ENCODE measurements at regions not wholly inside any gene's neighbourhood (a gene's known extent, or its start where the extent isn't known, plus 50 kb on each side); places are given as distances from the start of the nearest gene placed in this dataset.
"Not testable (repeated sequence)": the region's sequence is repeated elsewhere in the genome, so short reads cannot be mapped to it uniquely, and the experiment has no call there.

GRCh38 chr7:108650467-108650866 is 80.8 kb downstream of the DNAJB9 start:
- no peak for TF ChIP-seq POLR2AphosphoS5 (IDR thresholded peaks at IDR 0.05; ENCODE audit: low read depth, low read length)
- TF ChIP-seq POLR2A (IDR thresholded peaks at IDR 0.05; ENCODE audit: low read depth, low read length) = no peak
- no peak for TF ChIP-seq TAF1 (IDR thresholded peaks at IDR 0.05; ENCODE audit: low read depth, low read length)
- TF ChIP-seq POU2F2 (IDR thresholded peaks at IDR 0.05; ENCODE audit: low read depth, low read length) = no peak
- no peak for TF ChIP-seq SPI1 (IDR thresholded peaks at IDR 0.05; ENCODE audit: low read depth, low read length)
- TF ChIP-seq PAX5 (IDR thresholded peaks at IDR 0.05; ENCODE audit: insufficient read depth, low read length, severe bottlenecking) = no peak
- DNase-seq (ENCODE audit: insufficient read length, low spot score) (no peak), FAIRE-seq (no peak)

GRCh38 chr7:108652886-108653285 is 83.2 kb downstream of the DNAJB9 start:
- DNase-seq (ENCODE audit: insufficient read length, low spot score) (no peak), FAIRE-seq (no peak)
- TF ChIP-seq POLR2A (IDR thresholded peaks at IDR 0.05; ENCODE audit: low read depth, low read length) (no peak), POU2F2 (IDR thresholded peaks at IDR 0.05; ENCODE audit: low read depth, low read length) (no peak), SPI1 (IDR thresholded peaks at IDR 0.05; ENCODE audit: low read depth, low read length) (no peak), POLR2AphosphoS5 (IDR thresholded peaks at IDR 0.05; ENCODE audit: low read depth, low read length) (no peak), PAX5 (IDR thresholded peaks at IDR 0.05; ENCODE audit: insufficient read depth, low read length, severe bottlenecking) (no peak), TAF1 (IDR thresholded peaks at IDR 0.05; ENCODE audit: low read depth, low read length) (no peak)

- no peak for TF ChIP-seq POLR2AphosphoS5 (IDR thresholded peaks at IDR 0.05; ENCODE audit: low read depth, low read length)
- TF ChIP-seq SPI1 (IDR thresholded peaks at IDR 0.05; ENCODE audit: low read depth, low read length) = no peak
- TF ChIP-seq POU2F2 (IDR thresholded peaks at IDR 0.05; ENCODE audit: low read depth, low read length) = no peak
- TF ChIP-seq TAF1 (IDR thresholded peaks at IDR 0.05; ENCODE audit: low read depth, low read length) = no peak
- no peak for TF ChIP-seq POLR2A (IDR thresholded peaks at IDR 0.05; ENCODE audit: low read depth, low read length)
- TF ChIP-seq PAX5 (IDR thresholded peaks at IDR 0.05; ENCODE audit: insufficient read depth, low read length, severe bottlenecking) = no peak
- FAIRE-seq (no peak), DNase-seq (ENCODE audit: insufficient read length, low spot score) (no peak)
Observed at GRCh38 chr7:108653526-108653925, 83.9 kb downstream of the DNAJB9 start.

GRCh38 chr7:108657140-108657726 is 87.6 kb downstream of the DNAJB9 start:
- not testable (repeated sequence) for DNase-seq (ENCODE audit: insufficient read length, low spot score); FAIRE-seq

- DNase-seq (ENCODE audit: insufficient read length, low spot score) = no peak
- no peak for FAIRE-seq
- TF ChIP-seq POLR2AphosphoS5 (IDR thresholded peaks at IDR 0.05; ENCODE audit: low read depth, low read length) (no peak), POLR2A (IDR thresholded peaks at IDR 0.05; ENCODE audit: low read depth, low read length) (no peak), PAX5 (IDR thresholded peaks at IDR 0.05; ENCODE audit: insufficient read depth, low read length, severe bottlenecking) (no peak), SPI1 (IDR thresholded peaks at IDR 0.05; ENCODE audit: low read depth, low read length) (no peak), POU2F2 (IDR thresholded peaks at IDR 0.05; ENCODE audit: low read depth, low read length) (no peak), TAF1 (IDR thresholded peaks at IDR 0.05; ENCODE audit: low read depth, low read length) (no peak)
Observed at GRCh38 chr7:108659261-108659660, 89.6 kb downstream of the DNAJB9 start.

- FAIRE-seq (no peak), DNase-seq (ENCODE audit: insufficient read length, low spot score) (no peak)
- TF ChIP-seq POLR2A (IDR thresholded peaks at IDR 0.05; ENCODE audit: low read depth, low read length) (no peak), PAX5 (IDR thresholded peaks at IDR 0.05; ENCODE audit: insufficient read depth, low read length, severe bottlenecking) (no peak), POU2F2 (IDR thresholded peaks at IDR 0.05; ENCODE audit: low read depth, low read length) (no peak), SPI1 (IDR thresholded peaks at IDR 0.05; ENCODE audit: low read depth, low read length) (no peak), POLR2AphosphoS5 (IDR thresholded peaks at IDR 0.05; ENCODE audit: low read depth, low read length) (no peak), TAF1 (IDR thresholded peaks at IDR 0.05; ENCODE audit: low read depth, low read length) (no peak)
Observed at GRCh38 chr7:108659867-108660266, 90.2 kb downstream of the DNAJB9 start.

GRCh38 chr7:108660465-108660864 is 90.8 kb downstream of the DNAJB9 start:
- no peak for DNase-seq (ENCODE audit: insufficient read length, low spot score)
- TF ChIP-seq TAF1 (IDR thresholded peaks at IDR 0.05; ENCODE audit: low read depth, low read length) (no peak), SPI1 (IDR thresholded peaks at IDR 0.05; ENCODE audit: low read depth, low read length) (no peak), POLR2AphosphoS5 (IDR thresholded peaks at IDR 0.05; ENCODE audit: low read depth, low read length) (no peak), POLR2A (IDR thresholded peaks at IDR 0.05; ENCODE audit: low read depth, low read length) (no peak), POU2F2 (IDR thresholded peaks at IDR 0.05; ENCODE audit: low read depth, low read length) (no peak), PAX5 (IDR thresholded peaks at IDR 0.05; ENCODE audit: insufficient read depth, low read length, severe bottlenecking) (no peak)
- FAIRE-seq = no peak

- no peak for FAIRE-seq
- TF ChIP-seq PAX5 (IDR thresholded peaks at IDR 0.05; ENCODE audit: insufficient read depth, low read length, severe bottlenecking) (no peak), POLR2A (IDR thresholded peaks at IDR 0.05; ENCODE audit: low read depth, low read length) (no peak)
- no peak for DNase-seq (ENCODE audit: insufficient read length, low spot score)
Observed at GRCh38 chr7:108662783-108663362, 93.2 kb downstream of the DNAJB9 start.

GRCh38 chr7:108663701-108664100 is 94.0 kb downstream of the DNAJB9 start:
- TF ChIP-seq POU2F2 (IDR thresholded peaks at IDR 0.05; ENCODE audit: low read depth, low read length) (no peak), PAX5 (IDR thresholded peaks at IDR 0.05; ENCODE audit: insufficient read depth, low read length, severe bottlenecking) (no peak), SPI1 (IDR thresholded peaks at IDR 0.05; ENCODE audit: low read depth, low read length) (no peak), TAF1 (IDR thresholded peaks at IDR 0.05; ENCODE audit: low read depth, low read length) (no peak), POLR2AphosphoS5 (IDR thresholded peaks at IDR 0.05; ENCODE audit: low read depth, low read length) (no peak), POLR2A (IDR thresholded peaks at IDR 0.05; ENCODE audit: low read depth, low read length) (no peak)
- no peak for FAIRE-seq

GRCh38 chr7:108667216-108667615 is 97.5 kb downstream of the DNAJB9 start:
- FAIRE-seq = no peak
- TF ChIP-seq POLR2AphosphoS5 (IDR thresholded peaks at IDR 0.05; ENCODE audit: low read depth, low read length) = no peak
- TF ChIP-seq PAX5 (IDR thresholded peaks at IDR 0.05; ENCODE audit: insufficient read depth, low read length, severe bottlenecking) = no peak
- no peak for TF ChIP-seq POLR2A (IDR thresholded peaks at IDR 0.05; ENCODE audit: low read depth, low read length)
- TF ChIP-seq TAF1 (IDR thresholded peaks at IDR 0.05; ENCODE audit: low read depth, low read length) = no peak
- TF ChIP-seq POU2F2 (IDR thresholded peaks at IDR 0.05; ENCODE audit: low read depth, low read length) = no peak
- TF ChIP-seq SPI1 (IDR thresholded peaks at IDR 0.05; ENCODE audit: low read depth, low read length) = no peak
- no peak for DNase-seq (ENCODE audit: insufficient read length, low spot score)

More at GRCh38 chr7:108663701-108664100, 94.0 kb downstream of the DNAJB9 start:
- no peak for DNase-seq (ENCODE audit: insufficient read length, low spot score)

Measured in GM12891 (cell line).